ENCODE measurements at regions not wholly inside any gene's neighbourhood (a gene's known extent, or its start where the extent isn't known, plus 50 kb on each side); places are given as distances from the start of the nearest gene placed in this dataset.

- DNase-seq (ENCODE audit: low spot score in 2 of 2): no peak
- no peaks in the 10 kb centered on the region for H3K9me3 ChIP-seq
- TF ChIP-seq, protein P1, sequence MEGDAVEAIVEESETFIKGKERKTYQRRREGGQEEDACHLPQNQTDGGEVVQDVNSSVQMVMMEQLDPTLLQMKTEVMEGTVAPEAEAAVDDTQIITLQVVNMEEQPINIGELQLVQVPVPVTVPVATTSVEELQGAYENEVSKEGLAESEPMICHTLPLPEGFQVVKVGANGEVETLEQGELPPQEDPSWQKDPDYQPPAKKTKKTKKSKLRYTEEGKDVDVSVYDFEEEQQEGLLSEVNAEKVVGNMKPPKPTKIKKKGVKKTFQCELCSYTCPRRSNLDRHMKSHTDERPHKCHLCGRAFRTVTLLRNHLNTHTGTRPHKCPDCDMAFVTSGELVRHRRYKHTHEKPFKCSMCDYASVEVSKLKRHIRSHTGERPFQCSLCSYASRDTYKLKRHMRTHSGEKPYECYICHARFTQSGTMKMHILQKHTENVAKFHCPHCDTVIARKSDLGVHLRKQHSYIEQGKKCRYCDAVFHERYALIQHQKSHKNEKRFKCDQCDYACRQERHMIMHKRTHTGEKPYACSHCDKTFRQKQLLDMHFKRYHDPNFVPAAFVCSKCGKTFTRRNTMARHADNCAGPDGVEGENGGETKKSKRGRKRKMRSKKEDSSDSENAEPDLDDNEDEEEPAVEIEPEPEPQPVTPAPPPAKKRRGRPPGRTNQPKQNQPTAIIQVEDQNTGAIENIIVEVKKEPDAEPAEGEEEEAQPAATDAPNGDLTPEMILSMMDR (IDR thresholded peaks at IDR 0.05): no peak
- TF ChIP-seq POLR2A (IDR thresholded peaks at IDR 0.05) (no peak), EP300 (IDR thresholded peaks at IDR 0.05) (no peak)
- WGBS, 2 donors: 45 to 54% methylated on average over 2 of the region's 2 CpGs
- H3K27ac ChIP-seq: no peak overlapping the region
- no peaks in the 10 kb centered on the region for H3K36me3 ChIP-seq
- no peaks in the 10 kb centered on the region for H3K4me1 ChIP-seq
- H3K4me3 ChIP-seq: no peak overlapping the region
- H3K27me3 ChIP-seq: no peaks in the 10 kb centered on the region
These were observed 417.2 kb downstream of the TRAM1L1 start for GRCh38 chr4:116668190-116668589.

DNA sequence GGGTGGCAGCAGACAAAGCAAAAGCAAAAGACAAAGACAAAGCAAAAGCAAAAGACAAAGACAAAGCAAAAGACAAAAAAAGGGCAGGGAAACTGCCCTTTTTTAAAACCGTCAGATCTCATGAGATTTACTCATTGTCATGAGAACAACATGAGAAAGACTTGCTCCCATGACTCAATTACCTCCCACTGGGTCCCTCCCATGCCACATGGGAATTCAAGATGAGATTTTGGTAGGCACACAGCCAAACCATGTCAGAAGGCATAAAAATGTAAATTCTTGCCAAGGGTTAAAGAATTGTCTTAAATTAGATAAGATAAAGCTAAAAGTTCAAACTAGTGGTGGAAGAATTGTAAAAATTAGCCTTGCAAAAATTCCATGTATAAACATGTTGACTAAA is 419.7 kb downstream of the TRAM1L1 start:
- WGBS, 2 donors: 37 to 61% methylated on average over 1 of the region's 1 CpG
- Histone ChIP-seq H3K4me1 (no peaks in the 10 kb centered on the region), H3K9me3 (no peaks in the 10 kb centered on the region)

DNA sequence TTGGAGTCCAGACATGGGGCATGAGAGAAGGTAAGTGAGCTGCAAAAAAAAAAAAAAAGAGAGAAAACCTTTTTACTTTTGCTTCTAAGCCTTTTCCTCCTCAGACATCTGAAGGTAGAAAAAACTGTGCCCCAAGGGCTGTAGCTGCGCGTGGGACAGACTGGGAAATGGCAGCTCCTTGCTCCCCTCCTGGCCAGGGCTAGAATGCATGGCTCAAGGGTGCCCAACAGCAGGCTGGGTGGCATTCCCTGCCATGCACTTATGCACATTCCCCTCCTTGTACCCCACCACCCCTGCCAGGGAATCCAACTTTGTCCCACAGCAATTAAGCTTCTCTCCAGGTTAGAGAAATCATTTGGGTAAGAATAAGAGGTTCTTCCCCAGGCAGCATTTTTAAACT is 421.2 kb downstream of the TRAM1L1 start:
- Histone ChIP-seq H3K4me3 (no peak overlapping the region), H3K36me3 (no peaks in the 10 kb centered on the region), H3K4me1 (no peaks in the 10 kb centered on the region), H3K27me3 (no peaks in the 10 kb centered on the region), H3K27ac (no peak overlapping the region), H3K9me3 (peaks cover 0 to 11% (median 4%) of the 10 kb centered on the region in 4 donors)
- TF ChIP-seq EP300 (IDR thresholded peaks at IDR 0.05) (no peak), POLR2A (IDR thresholded peaks at IDR 0.05) (no peak)
- TF ChIP-seq, protein P1 (IDR thresholded peaks at IDR 0.05): no peak
- 83 to 84% methylated on average over 2 of the region's 2 CpGs for WGBS, 2 donors
- DNase-seq (ENCODE audit: low spot score in 2 of 2): no peak

More for the DNA sequence above, 419.7 kb downstream of the TRAM1L1 start:
- H3K27me3 ChIP-seq: no peaks in the 10 kb centered on the region
- no peak overlapping the region for H3K4me3 ChIP-seq
- TF ChIP-seq EP300 (IDR thresholded peaks at IDR 0.05) (no peak), POLR2A (IDR thresholded peaks at IDR 0.05) (no peak)
- TF ChIP-seq, protein P1 (IDR thresholded peaks at IDR 0.05): no peak
- no peaks in the 10 kb centered on the region for H3K36me3 ChIP-seq
- no peak overlapping the region for H3K27ac ChIP-seq
- DNase-seq (ENCODE audit: low spot score in 2 of 2): no peak

- H3K9me3 ChIP-seq: no peaks in the 10 kb centered on the region
- no peaks in the 10 kb centered on the region for H3K4me1 ChIP-seq
- H3K27ac ChIP-seq: no peak overlapping the region
- 54 to 59% methylated on average over 3 of the region's 3 CpGs for WGBS, 2 donors
- no peak for DNase-seq (ENCODE audit: low spot score in 2 of 2)
- no peaks in the 10 kb centered on the region for H3K27me3 ChIP-seq
- TF ChIP-seq, protein P1 (IDR thresholded peaks at IDR 0.05): no peak
- no peak for TF ChIP-seq POLR2A (IDR thresholded peaks at IDR 0.05)
- TF ChIP-seq EP300 (IDR thresholded peaks at IDR 0.05): no peak
- H3K4me3 ChIP-seq: no peak overlapping the region
- no peaks in the 10 kb centered on the region for H3K36me3 ChIP-seq
These were observed 446.3 kb downstream of the TRAM1L1 start for GRCh38 chr4:116639070-116639577.

- no peaks in the 10 kb centered on the region for H3K27me3 ChIP-seq
- TF ChIP-seq, protein P1 (IDR thresholded peaks at IDR 0.05): no peak
- TF ChIP-seq EP300 (IDR thresholded peaks at IDR 0.05) (no peak), POLR2A (IDR thresholded peaks at IDR 0.05) (no peak)
- H3K4me3 ChIP-seq: no peak overlapping the region
- H3K27ac ChIP-seq: no peak overlapping the region
- no peaks in the 10 kb centered on the region for H3K4me1 ChIP-seq
- H3K36me3 ChIP-seq: no peaks in the 10 kb centered on the region
- no peak for DNase-seq (ENCODE audit: low spot score in 2 of 2)
- H3K9me3 ChIP-seq: no peaks in the 10 kb centered on the region
These were observed 446.8 kb downstream of the TRAM1L1 start for GRCh38 chr4:116638592-116638991.

Data from tibial nerve (tissue), 4 donors.